ENCODE measurements at regions not wholly inside any gene's neighbourhood (a gene's known extent, or its start where the extent isn't known, plus 50 kb on each side); places are given as distances from the start of the nearest gene placed in this dataset.

DNA sequence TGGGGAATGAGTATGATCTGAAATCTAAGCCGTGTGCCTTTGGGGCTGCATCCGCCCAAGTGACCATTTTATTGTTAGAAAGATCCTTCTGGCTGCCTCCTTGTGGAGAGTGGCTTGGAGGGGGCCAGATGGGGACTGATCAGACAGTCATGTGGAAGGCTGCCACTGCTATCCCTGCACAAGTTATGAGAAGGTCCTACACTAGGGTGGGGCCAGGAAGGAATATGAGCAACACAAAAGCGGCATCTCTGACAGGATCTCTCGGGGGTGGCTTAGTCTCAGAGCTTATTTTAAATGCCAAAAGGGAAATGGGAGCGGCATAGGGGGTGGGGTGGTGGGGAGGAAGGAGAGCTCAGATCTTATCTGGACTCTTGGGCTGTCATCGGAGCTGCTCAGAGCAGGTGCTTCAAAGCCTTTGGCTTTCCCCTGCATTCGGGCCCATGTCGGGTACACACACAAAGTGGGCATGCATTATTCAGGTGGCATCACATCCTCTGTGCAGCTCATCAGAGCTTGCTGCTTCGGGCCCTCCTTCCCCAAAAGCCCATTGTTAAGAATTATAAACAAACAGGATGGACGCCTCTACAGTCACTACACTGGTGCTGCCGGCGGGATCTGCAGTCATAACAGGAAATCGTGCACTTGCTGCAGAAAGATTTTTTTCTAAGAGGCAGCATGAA lies 805.4 kb downstream of the VRK1 start:
- TF ChIP-seq POLR2A (IDR thresholded peaks at IDR 0.05) = no peak
- TF ChIP-seq, protein P1, sequence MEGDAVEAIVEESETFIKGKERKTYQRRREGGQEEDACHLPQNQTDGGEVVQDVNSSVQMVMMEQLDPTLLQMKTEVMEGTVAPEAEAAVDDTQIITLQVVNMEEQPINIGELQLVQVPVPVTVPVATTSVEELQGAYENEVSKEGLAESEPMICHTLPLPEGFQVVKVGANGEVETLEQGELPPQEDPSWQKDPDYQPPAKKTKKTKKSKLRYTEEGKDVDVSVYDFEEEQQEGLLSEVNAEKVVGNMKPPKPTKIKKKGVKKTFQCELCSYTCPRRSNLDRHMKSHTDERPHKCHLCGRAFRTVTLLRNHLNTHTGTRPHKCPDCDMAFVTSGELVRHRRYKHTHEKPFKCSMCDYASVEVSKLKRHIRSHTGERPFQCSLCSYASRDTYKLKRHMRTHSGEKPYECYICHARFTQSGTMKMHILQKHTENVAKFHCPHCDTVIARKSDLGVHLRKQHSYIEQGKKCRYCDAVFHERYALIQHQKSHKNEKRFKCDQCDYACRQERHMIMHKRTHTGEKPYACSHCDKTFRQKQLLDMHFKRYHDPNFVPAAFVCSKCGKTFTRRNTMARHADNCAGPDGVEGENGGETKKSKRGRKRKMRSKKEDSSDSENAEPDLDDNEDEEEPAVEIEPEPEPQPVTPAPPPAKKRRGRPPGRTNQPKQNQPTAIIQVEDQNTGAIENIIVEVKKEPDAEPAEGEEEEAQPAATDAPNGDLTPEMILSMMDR (IDR thresholded peaks at IDR 0.05) = no peak
